NCI-H1092 treated with DMSO at 0.1 percent for 48 hours (cell line): ENCODE measurements at regions not wholly inside any gene's neighbourhood (a gene's known extent, or its start where the extent isn't known, plus 50 kb on each side); places are given as distances from the start of the nearest gene placed in this dataset.

Experiments used
- DNase-seq: peaks from one replicate; lab custom pipeline; 2025; lab: John Stamatoyannopoulos, UW

DNA sequence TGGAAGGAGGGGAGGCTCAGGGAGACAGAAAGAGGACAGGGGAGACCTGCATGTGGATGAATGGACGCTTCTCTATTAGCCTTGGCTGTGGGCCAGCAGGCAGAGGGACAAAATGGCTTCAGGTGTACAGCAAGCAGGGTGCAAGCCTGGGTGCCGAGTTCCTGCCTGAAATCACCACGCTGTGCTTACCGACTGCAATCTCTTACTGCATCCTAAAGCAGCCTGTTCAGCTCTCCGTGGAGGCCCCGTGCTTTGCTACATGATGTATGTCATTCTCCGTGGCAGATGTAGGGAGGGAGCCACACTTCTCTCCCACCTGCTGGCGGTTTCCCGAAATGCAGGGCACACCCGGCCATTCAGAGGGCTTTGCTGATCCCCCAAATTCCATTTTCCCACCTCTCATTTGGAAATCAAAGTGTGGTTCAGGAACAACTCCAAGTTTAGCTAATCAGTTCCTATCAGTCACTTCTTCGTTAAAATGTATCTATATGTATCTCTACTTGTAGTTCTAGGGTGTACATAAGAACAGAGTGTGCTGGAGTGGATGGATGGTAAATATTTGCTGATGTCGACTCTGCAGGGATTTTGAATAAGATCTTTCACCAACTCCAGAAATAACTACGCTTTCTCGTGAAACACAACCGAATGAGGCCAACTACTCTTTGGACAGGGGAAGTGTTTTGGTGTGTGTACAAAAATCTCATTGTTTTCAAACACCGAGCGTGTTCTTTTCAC, 122.3 kb upstream of the BACE2 start:
- DNase-seq = peak; percentile 97

DNA sequence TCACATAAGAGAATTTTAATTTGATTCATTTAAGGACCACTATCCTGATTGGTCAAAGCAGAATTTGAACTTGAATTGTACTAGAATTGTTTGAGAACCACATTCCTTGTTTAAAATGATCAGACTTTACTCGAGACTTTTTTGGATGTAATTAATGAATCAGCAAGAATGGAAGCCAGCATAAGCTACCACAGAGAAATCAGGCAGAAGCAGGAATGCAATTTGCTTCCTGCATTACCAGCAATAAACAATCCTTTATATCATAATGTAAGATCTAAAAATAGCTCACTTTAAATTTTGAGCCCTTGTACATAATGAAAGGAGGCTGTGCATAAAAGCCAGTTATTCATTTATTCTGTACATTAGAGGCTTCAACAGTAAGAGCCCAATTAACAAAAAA, 119.8 kb upstream of the BACE2 start:
- no peak for DNase-seq

DNA sequence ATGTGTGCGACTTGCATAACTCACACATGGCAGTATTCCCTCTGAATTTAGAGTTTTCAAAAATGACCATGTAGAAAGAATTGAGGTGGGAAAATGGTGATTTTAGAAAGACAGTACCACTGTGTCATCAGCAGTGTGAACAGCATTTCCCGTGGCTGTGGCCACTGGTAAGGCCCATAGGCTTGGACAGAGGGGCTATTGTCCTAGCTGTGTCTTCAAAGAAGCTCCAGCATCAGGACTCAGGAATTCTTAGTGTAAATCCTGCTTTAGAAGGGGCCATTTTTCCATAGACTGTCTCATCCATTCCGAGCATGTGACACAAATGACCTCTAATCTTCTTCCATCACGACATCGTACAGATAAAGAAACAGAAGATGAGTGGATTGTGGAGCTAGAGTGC, 119.3 kb upstream of the BACE2 start:
- no peak for DNase-seq

DNA sequence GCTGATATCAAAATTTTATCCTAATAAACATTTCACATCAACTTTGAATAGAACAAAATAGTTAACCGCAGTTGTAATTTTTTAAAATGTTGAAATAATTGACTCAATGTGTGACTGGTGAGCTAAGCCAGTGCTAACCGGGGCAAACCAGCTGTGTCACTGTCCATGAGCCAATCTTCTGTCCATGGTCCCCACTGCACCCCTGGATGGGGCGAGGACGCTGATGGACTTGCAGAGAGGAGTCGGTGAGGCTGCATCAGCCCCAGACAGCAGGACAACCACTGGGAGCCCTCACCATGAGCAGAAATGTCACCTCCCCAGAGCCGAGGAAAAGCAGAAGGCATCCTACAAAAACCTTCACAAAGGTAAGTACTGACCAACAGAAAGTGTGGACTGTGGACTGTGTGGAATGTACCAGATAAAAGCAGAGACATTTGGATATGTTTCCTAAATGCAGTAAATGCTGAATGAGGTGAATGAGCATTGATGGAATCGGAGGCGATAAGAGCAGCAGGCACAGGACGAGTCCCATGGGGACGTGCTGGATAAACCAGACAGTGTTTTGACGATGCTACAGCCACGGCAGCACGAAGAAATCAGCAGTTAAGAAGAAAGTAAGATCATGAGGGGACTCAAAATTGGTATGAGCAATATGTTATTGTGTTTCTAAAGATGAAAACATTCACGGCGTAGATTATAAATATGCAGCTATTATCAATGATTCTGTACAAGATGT, 115.0 kb upstream of the BACE2 start:
- no peak for DNase-seq

DNA sequence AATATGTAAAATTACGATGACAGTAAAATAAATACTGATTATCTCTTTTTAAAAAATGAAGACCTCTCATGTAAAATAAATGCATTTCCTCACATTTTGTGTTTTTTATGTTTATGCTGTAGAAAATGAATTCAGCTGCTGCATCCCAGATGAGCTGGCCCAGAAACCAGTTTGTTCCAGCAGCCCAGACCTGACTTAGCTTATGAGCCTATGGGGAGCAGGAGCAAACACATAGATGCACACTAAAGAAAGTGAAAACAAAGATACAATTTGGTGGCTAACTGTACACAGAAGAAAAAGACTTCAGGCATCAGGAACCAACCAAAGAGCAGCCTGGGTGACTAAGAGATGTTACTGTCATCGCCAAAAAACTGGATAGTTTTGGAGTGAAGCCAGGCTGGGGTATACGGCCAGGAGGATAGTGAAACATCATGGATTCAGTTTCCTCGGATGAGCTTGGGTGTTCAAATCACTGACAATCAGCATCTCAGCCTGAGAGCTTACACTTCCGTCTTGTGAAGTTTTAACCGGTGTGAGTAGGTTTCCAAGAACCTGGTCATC, 113.9 kb upstream of the BACE2 start:
- DNase-seq = no peak

DNA sequence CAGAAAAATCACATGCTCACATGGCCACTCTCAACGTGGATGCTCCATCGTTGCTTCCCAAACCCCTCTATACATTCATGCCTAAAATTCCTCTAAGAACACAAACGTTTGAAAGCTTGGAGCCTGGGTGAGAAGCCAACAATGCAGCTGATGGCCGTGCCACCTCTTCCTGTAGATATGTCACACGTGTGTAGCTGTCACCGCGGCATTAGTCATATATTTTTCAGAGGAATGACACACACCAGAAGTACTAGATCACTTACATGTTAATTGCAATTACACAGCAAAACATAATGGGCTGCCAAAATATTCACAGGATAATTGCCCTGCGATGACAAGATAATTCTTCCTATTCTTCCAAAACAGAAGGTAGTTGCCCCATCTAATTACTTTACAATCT, 112.7 kb upstream of the BACE2 start:
- no peak for DNase-seq

DNA sequence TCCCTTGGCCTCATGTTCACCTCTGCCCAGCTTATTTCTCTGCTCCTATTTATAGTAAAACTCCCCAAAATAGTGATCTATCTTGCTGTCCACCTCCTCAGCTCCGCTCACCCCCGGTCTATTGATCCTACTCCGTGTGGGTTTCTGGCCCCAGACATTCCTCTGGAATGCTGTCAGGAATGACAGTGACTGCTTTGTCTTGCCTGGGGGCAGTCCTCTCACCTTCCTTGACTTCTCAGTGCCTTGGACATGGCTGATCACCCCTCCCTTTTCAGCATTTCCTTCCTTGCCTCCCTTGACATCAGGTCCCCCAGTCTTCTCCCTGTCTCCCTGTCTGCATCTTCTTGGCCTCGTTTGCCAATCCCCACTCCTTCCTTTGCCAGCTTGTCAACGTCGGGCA, 108.1 kb upstream of the BACE2 start:
- no peak for DNase-seq

DNA sequence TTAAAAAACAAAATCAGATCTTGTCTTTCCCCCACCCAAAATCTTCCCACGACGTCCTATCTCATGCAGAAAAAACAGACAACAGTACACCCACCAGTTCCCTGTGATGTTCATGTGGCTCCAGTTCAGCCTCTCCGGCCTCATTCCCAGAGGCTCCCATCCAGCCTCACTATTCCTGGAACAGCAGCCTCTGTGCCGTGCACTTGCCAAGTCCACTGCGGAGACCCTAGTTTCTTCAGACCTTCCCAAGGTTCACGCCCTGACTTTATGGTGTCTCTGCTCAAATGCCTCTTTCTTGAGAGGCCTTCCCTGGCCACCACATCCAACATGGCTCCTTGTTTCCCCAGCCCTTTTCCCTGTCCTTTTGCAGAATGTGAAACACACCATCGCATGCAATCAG, 106.3 kb upstream of the BACE2 start:
- no peak for DNase-seq

DNA sequence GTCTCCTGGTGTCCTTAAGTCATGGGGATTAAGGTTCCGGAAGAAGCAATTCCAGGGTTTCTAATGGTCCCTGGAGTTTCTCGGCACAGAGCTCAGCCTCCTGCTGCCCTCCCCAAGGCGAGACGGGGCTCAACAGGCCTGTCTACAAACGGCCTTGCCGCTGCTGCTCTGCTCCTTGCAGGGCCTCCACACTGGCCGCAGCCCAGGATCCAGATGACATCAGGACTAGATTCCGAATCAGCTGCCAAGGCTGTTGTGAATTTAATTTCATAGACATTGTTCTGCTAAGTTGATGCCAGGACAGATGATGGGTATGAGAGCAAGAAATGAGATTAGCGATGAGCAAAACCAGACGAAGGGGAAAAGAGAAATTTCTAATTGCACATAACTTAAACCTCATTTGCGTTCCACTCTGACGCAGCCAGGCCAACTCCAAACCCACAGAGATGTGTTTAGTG, 103.6 kb upstream of the BACE2 start:
- DNase-seq = no peak

DNA sequence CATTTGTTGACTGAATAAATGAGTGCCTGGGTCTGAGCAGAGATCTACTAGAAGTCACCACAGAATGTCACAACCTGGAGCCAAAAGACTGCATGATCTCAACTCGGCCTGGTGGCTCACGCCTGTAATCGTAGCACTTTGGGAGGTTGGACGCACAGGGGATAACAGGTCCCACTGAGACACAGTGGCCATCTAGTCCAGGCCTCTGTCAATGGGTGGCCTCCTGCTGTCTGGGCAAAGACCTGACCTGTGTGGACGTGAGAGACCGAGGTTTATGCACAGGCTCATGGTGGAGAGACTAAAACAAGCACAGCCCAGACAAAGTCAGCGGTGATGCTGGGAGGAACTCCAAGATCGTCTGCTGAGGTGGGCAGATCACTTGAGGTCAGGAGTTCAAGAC, 103.0 kb upstream of the BACE2 start:
- DNase-seq = no peak

DNA sequence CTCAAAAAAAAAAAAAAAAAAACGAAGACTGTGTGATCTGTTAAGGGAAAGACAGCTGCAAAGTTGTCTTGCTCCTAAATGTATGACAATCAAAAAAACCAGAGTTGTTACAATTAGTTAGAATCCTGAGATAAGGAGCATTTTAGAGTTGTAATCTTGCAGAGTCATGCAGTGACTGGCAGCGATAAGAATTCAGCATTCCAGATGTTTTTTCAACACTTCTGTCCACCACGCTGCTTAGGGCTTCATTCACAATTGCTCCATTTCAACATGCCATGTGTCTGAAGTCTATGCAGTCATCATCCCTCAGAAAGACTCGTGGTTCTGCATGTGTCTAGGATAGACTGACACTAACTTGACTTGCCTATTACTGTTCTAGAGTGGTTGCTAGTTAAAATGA, 102.4 kb upstream of the BACE2 start:
- DNase-seq = no peak

DNA sequence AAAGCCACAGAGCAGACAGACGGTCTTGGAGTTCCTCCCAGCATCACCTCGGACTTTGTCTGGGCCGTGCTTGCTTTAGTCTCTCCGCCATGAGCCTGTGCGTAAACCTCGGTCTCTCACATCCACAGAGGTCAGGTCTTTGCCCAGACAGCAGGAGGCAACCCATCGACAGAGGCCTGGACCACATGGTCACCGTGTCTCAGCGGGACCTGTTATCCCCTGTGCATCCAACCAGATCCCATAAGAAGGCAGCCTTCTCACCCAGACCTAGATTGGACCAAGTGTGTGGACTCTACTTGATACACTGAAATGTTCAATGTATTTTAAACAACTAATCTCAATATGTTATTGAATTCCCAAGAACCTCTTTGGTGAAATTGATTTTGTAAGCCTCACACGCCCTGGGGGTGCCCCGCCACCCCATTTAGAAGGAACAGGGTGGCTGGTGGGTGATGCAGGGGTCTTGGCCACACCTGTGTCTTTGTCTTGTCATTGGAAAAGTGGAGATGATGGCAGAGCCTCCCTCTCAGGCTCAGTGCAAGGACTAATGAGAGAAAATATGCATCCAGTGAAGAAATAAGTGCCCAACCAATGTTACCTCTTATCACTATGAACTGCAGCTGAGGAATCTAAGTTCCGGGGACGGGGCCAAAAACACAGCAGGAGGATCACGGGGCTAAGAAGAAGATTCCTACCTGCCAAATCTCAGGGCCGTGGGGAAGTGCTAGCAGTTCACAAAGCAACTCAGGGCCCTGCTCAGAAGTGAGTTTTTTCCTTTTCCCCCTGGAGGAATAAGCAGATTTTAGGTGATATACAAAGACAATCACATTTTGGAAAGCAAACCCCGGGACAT, 101.6 kb upstream of the BACE2 start:
- no peak for DNase-seq

DNA sequence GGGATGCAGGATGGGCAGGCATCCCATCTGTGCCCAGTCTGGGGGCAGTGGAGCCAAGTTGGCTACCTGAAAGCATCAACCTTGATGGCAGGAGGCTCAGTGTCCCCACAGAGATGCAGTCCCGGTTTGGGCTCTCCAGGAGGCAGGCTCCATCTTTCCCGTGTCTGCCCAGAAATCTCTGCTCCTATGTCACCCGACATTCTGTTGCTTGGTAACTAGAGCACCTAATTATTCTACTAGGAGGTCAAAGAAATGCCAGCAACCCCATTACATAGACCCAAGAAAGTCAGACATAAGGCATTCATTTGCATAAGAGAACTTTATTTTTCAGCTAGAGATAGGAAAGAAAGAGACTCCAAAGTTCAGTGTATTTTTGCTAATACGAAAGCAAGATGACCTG, 100.3 kb upstream of the BACE2 start:
- peak; percentile 45 for DNase-seq

DNA sequence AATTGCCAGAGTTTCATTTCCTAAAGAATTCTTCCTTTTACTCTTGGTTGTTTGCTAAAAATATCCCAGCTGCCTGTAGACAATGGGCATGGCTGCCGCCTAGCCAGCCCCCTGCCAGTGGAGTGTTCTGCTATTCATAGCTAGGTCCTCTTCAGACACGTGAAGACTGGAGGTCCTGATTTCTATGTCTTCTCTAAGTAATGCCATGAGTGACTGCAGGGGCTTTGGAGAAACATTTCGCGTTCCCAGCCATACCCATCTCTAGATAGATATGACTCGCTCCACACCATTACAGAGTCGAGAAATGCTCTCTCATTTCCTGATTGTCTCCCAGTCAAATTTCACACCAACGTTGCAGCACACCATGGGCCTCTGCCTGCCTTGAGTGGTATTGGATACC, 99.5 kb upstream of the BACE2 start:
- DNase-seq = peak; percentile 86

DNA sequence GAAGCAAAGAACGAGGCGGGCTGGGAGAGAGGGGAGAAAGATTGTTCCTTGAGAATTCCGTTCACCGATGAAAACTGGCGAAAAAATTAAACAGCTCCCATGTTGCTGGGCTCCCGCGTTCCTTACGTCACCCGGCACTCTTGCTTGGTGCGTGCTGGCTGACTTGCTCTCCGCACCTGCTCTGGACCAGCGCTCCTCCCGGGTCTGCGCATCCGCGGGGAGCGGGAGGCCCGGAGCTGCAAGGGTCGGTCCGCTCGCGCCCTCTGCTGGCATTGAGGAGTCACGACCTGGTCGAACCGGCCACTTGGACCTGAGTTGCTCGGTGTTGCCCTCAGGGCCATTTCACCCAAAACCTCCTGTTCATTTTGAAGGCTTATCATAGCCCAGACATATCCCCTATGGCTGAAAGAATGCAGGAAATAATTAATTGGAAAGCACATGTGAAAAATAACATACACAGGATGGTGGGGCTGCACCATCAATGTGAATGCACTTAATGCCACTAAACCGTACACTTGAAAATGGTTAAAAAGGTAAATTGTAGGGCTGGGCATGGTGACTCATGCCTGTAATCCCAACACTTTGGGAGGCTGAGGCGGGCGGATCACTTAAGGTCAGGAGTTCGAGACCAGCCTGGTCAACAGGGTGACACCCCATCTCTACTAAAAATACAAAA, 98.9 kb upstream of the BACE2 start:
- DNase-seq = peak; percentile 96

DNA sequence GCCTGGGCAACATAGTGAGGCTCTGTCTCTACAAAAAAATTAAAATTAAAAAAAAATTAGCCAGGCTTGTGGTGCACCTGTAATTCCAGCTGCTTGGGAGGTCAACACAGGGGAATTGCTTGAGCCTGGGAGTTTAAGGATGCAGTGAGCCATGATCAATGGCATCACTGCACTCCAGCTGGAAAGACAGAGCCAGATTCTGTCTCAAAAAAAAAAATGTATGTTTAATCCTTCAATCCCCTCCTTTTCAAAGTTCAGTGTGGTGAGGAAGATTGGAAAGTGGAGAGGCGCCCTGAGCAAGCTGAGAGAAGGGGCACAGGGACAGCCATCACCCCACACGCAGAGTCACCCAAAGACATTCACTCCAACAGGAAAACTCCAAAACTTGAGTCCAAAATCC, 97.7 kb upstream of the BACE2 start:
- DNase-seq = no peak

DNA sequence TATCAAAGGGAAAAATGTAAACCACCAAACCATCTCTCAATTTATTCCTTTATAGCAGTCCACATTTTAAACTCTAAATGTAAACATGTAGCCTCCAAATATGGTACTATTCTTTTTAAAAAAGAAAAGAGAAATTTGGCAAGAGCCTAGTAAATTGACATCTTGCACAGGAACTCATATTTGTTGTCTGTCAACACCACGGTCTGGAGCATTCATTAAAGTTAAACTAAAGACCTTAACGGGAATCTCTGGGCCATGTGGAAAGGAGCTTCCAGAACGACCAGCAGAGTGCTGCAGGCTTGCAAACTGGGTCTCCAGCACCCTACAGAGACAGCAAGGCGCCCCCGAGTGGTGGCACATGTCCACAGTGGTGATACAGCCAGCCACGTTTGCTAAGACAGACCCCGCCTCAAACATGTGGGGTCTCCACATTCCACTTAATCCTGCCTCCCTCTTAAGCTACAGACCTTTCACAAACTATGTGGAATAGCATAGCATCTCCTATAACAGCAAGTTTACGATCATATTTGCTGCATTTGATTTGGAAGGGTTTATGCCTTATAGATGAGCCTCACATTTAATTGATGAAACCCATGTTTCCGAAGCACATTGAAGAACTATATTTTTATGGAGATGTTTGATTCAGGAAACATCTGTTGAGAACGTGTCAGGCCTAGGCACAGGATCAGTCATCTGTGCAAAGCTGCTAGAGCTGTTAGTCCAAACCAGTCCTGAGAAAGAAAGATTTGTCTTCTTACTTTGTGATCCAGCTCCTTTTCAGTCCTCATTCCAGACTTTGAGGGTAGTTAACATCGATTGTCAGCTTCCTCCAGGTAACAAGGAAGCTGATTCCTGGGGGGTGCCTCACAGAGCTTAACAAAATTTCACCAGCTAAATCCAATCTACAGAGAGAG, 96.4 kb upstream of the BACE2 start:
- DNase-seq = peak; percentile 32

DNA sequence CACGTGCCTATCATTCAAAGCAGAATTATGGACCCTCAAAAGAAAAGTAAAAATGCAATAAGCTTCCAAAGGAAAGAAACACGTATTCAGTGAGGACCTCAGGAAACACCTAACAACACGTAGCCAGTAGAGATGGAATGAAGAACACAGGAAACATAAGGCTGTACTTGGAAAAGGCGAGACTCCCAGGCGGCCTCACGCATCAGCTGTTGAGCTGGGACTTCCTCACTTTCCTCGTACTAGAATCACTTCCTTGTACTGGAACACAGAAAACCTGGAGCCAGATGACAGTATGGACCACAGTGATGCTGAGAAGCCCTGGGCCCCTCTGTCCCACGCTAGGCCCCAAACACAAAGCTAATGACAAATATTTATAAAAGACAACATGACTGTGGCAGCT, 94.4 kb upstream of the BACE2 start:
- DNase-seq = no peak

DNA sequence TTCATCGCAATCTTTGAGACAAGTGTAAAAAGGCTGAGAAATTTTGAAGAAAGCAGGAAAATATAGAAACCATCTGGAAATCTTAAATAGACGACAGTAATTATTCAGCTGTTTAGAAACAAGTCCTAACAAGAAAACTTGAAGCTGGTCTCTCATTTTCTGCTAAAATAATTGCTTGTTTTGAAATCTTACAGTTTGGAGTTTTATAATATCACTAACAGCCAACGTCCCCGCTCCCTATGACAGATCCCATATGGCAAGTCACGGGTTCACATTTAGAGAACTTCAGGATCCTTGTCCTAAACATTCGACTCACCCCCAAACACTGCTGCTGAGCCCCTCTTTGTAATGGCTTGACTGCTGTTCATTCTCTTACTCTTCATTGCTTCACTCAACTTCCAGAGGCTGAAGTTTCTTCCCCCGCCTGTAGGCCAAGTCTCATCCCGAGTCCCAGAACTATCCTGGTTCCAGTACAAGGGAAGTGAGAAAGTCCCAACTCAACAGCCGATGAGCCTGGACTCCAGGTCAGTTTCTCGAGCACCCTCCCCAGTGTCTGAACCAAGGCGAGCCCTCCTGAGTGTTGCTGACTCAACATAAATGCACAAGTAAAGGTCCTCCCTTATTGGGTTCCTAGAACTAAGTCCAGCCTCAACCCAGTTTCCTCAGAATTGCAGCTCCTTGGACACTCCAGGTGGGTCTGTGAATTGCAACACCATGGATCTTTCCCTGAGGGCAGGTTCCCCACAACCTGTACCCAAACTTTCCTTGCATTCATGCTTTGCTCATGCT, 93.4 kb upstream of the BACE2 start:
- no peak for DNase-seq

DNA sequence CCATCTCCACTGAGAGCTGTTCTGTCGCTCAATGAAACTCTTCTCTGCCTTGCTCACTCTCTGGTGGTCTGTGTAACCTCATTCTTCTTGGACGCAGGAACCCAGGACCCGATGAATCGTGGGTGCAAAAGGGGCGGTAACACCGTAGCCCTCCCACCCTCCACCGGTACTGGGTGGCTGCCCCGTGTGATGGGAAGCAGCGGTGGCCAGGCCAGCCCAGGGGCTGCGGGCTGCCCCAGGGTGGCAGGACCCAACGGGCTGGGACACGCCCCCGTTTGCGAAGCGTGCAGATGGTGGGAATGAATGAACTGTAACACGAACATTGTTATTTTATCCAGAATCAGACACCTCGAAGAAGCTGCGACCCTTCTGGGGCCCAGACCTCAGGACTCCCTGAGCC, 92.3 kb upstream of the BACE2 start:
- no peak for DNase-seq
